Naive thymus-derived CD4-positive, alpha-beta T cell (primary cell): ENCODE measurements at regions not wholly inside any gene's neighbourhood (a gene's known extent, or its start where the extent isn't known, plus 50 kb on each side); places are given as distances from the start of the nearest gene placed in this dataset.

ENCODE experiments used
- ATAC-seq: fragments of 150-1000 bp; cut with Tn5 transposase; 2 replicates; pipeline ENCODE4 v1.10.0; 2021; ENCODE audit warnings: mild to moderate bottlenecking, moderate library complexity
- CTCF ChIA-PET: fragments of 350-600 bp; sonication (Branson Sonifier 250); formaldehyde crosslinking; loops from one replicate; lab custom pipeline; 2021; ENCODE audit warnings: antibody characterized with exemption; lab: Charles Lee
- POLR2A ChIA-PET: fragments of 350-600 bp; sonication (Branson Sonifier 250); formaldehyde crosslinking; loops from one replicate; lab custom pipeline; 2021; ENCODE audit warnings: antibody characterized with exemption, inconsistent platforms; lab: Charles Lee
- DNase-seq, 9 donors: peaks; one replicate each; pipeline versions ENCODE4 v3.0.0 to v3.0.0-alpha.2; 2020 to 2022; ENCODE audit warnings: mixed read lengths in 1 of 9
- H3K27ac ChIP-seq: one replicate; pipeline ENCODE4 v1.7.0; 2013; ENCODE audit warnings: mild to moderate bottlenecking, low read depth, low read length, moderate library complexity
- H3K27me3 ChIP-seq, 2 donors: one replicate each; pipeline ENCODE4 v1.7.0; 2013; ENCODE audit warnings: low read length in 2 of 2, mild to moderate bottlenecking in 2 of 2, moderate library complexity in 2 of 2; ENCODE audit not compliant: control insufficient read depth in 2 of 2, insufficient read depth in 2 of 2
- H3K36me3 ChIP-seq, 3 experiments: 1 replicate in 2 of 3; 2 replicates in 1 of 3; pipeline ENCODE4 v1.7.0; 2013; ENCODE audit warnings: low read length in 3 of 3, mild to moderate bottlenecking in 3 of 3, moderate library complexity in 1 of 3; ENCODE audit not compliant: insufficient read depth in 3 of 3, control insufficient read depth in 2 of 3
- H3K4me1 ChIP-seq, 2 donors: one replicate each; pipeline ENCODE4 v1.7.0; 2013; ENCODE audit warnings: low read length in 2 of 2, mild to moderate bottlenecking in 2 of 2, moderate library complexity in 1 of 2; ENCODE audit not compliant: control insufficient read depth in 2 of 2, insufficient read depth in 2 of 2
- H3K4me3 ChIP-seq: 2 replicates; pipeline ENCODE4 v1.7.0; 2013; ENCODE audit warnings: mild to moderate bottlenecking, low read length
- H3K9me3 ChIP-seq, 3 experiments: 1 replicate in 2 of 3; 2 replicates in 1 of 3; pipeline ENCODE4 v1.7.0; 2013; ENCODE audit warnings: low read length in 3 of 3; ENCODE audit not compliant: control insufficient read depth in 2 of 3
- H3K27ac Mint-ChIP-seq, 9 donors: one replicate each; pipeline ENCODE4 v1.8.0; 2020 to 2022; ENCODE audit warnings: mixed read lengths in 9 of 9, mild to moderate bottlenecking in 8 of 9, moderate library complexity in 5 of 9, inconsistent platforms in 2 of 9
- H3K27me3 Mint-ChIP-seq, 5 donors: one replicate each; pipeline ENCODE4 v1.8.0; 2021 to 2022; ENCODE audit warnings: mixed read lengths in 5 of 5, mild to moderate bottlenecking in 1 of 5
- H3K36me3 Mint-ChIP-seq, 5 donors: one replicate each; pipeline ENCODE4 v1.8.0; 2020 to 2022; ENCODE audit warnings: mixed read lengths in 5 of 5, mild to moderate bottlenecking in 3 of 5, inconsistent platforms in 1 of 5
- H3K4me1 Mint-ChIP-seq, 7 donors: one replicate each; pipeline ENCODE4 v1.8.0; 2020 to 2022; ENCODE audit warnings: mixed read lengths in 7 of 7, mild to moderate bottlenecking in 3 of 7, inconsistent platforms in 1 of 7
- H3K4me3 Mint-ChIP-seq, 10 donors: one replicate each; pipeline ENCODE4 v1.8.0; 2020 to 2022; ENCODE audit warnings: mild to moderate bottlenecking in 10 of 10, mixed read lengths in 10 of 10, moderate library complexity in 6 of 10, inconsistent platforms in 2 of 10
- H3K9me3 Mint-ChIP-seq, 11 donors: one replicate each; pipeline ENCODE4 v1.8.0; 2020 to 2022; ENCODE audit warnings: mixed read lengths in 11 of 11, mild to moderate bottlenecking in 4 of 11, inconsistent platforms in 1 of 11, moderate library complexity in 1 of 11
- intact Hi-C, 2 donors: fragments of 100-400 bp; cut with micrococcal nuclease; formaldehyde crosslinking; loops; one replicate each; pipeline ENCODE4 v1.15.1; 2023

- CTCF ChIA-PET = no interaction called here
- H3K4me3 Mint-ChIP-seq = no peak overlapping the region
- no peaks in the 10 kb centered on the region for H3K27me3 ChIP-seq
Measured at GRCh38 chr6:120489941-120490340, 844.3 kb downstream of the TBC1D32 start.

GRCh38 chr6:120484146-120484545, 850.1 kb downstream of the TBC1D32 start:
- POLR2A ChIA-PET = no interaction called here
- Histone ChIP-seq H3K27me3 (no peaks in the 10 kb centered on the region), H3K36me3 (no peaks in the 10 kb centered on the region), H3K27ac (no peak overlapping the region), H3K4me1 (no peaks in the 10 kb centered on the region), H3K9me3 (no peaks in the 10 kb centered on the region), H3K4me3 (no peak overlapping the region)
- Mint-ChIP-seq H3K36me3 (peaks cover 0 to 5% (median 0%) of the 10 kb centered on the region in 5 donors), H3K9me3 (peaks cover 0 to 17% (median 6%) of the 10 kb centered on the region in 11 donors), H3K27me3 (no peaks in the 10 kb centered on the region), H3K4me1 (no peaks in the 10 kb centered on the region), H3K27ac (no peak overlapping the region), H3K4me3 (no peak overlapping the region)
- intact Hi-C loops = no loop called here
- CTCF ChIA-PET = no interaction called here
- ATAC-seq = no peak
- DNase-seq = no peak

More at GRCh38 chr6:120489941-120490340, 844.3 kb downstream of the TBC1D32 start:
- H3K27ac Mint-ChIP-seq = no peak overlapping the region
- H3K4me1 Mint-ChIP-seq = no peaks in the 10 kb centered on the region
- no peak for DNase-seq
- H3K27ac ChIP-seq = no peak overlapping the region
- peaks cover 0 to 2% (median 0%) of the 10 kb centered on the region in 11 donors for H3K9me3 Mint-ChIP-seq
- intact Hi-C loops = no loop called here
- no peaks in the 10 kb centered on the region for H3K27me3 Mint-ChIP-seq
- no peak overlapping the region for H3K4me3 ChIP-seq
- H3K4me1 ChIP-seq = no peaks in the 10 kb centered on the region
- no peaks in the 10 kb centered on the region for H3K36me3 ChIP-seq
- ATAC-seq = no peak
- H3K9me3 ChIP-seq = no peaks in the 10 kb centered on the region
- no peaks in the 10 kb centered on the region for H3K36me3 Mint-ChIP-seq
- POLR2A ChIA-PET = no interaction called here

- H3K27ac ChIP-seq = no peak overlapping the region
- H3K36me3 ChIP-seq = no peaks in the 10 kb centered on the region
- no peak overlapping the region for H3K27ac Mint-ChIP-seq
- H3K27me3 ChIP-seq = no peaks in the 10 kb centered on the region
- no peak overlapping the region for H3K4me3 Mint-ChIP-seq
- peaks cover 6 to 37% (median 13%) of the 10 kb centered on the region in 11 donors for H3K9me3 Mint-ChIP-seq
- intact Hi-C loops = no loop called here
- H3K4me3 ChIP-seq = no peak overlapping the region
- H3K4me1 Mint-ChIP-seq = no peaks in the 10 kb centered on the region
- no peaks in the 10 kb centered on the region for H3K27me3 Mint-ChIP-seq
- ChIA-PET CTCF (no interaction called here), POLR2A (no interaction called here)
- DNase-seq = no peak
- peaks cover 0 to 5% (median 0%) of the 10 kb centered on the region in 5 donors for H3K36me3 Mint-ChIP-seq
- no peak for ATAC-seq
- no peaks in the 10 kb centered on the region for H3K4me1 ChIP-seq
- no peaks in the 10 kb centered on the region for H3K9me3 ChIP-seq
Measured at GRCh38 chr6:120478650-120479049, 855.6 kb downstream of the TBC1D32 start.

- Histone ChIP-seq H3K9me3 (no peaks in the 10 kb centered on the region), H3K27me3 (no peaks in the 10 kb centered on the region), H3K4me3 (no peak overlapping the region), H3K27ac (no peak overlapping the region), H3K36me3 (no peaks in the 10 kb centered on the region), H3K4me1 (no peaks in the 10 kb centered on the region)
- ChIA-PET POLR2A (no interaction called here), CTCF (no interaction called here)
- Mint-ChIP-seq H3K4me3 (no peak overlapping the region), H3K27ac (no peak overlapping the region), H3K9me3 (peaks cover under 1 to 21% (median 8%) of the 10 kb centered on the region in 11 donors), H3K27me3 (no peaks in the 10 kb centered on the region), H3K36me3 (no peaks in the 10 kb centered on the region), H3K4me1 (no peaks in the 10 kb centered on the region)
- intact Hi-C loops = no loop called here
- ATAC-seq = no peak
- DNase-seq = no peak
Measured at GRCh38 chr6:120473804-120474203, 860.5 kb downstream of the TBC1D32 start.

- ChIA-PET POLR2A (no interaction called here), CTCF (no interaction called here)
- H3K9me3 Mint-ChIP-seq = peaks cover 0 to 18% (median 1%) of the 10 kb centered on the region in 11 donors
- intact Hi-C loops = no loop called here
- no peaks in the 10 kb centered on the region for H3K4me1 ChIP-seq
- DNase-seq (no peak), ATAC-seq (no peak)
- H3K4me1 Mint-ChIP-seq = no peaks in the 10 kb centered on the region
- H3K36me3 Mint-ChIP-seq = no peaks in the 10 kb centered on the region
- no peaks in the 10 kb centered on the region for H3K27me3 ChIP-seq
- no peak overlapping the region for H3K27ac Mint-ChIP-seq
- H3K27ac ChIP-seq = no peak overlapping the region
- H3K27me3 Mint-ChIP-seq = no peaks in the 10 kb centered on the region
- no peak overlapping the region for H3K4me3 ChIP-seq
- no peak overlapping the region for H3K4me3 Mint-ChIP-seq
- H3K36me3 ChIP-seq = no peaks in the 10 kb centered on the region
- H3K9me3 ChIP-seq = no peaks in the 10 kb centered on the region
Measured at GRCh38 chr6:120468486-120468885, 865.8 kb downstream of the TBC1D32 start.

- no peak overlapping the region for H3K4me3 Mint-ChIP-seq
- intact Hi-C loops = no loop called here
- no peaks in the 10 kb centered on the region for H3K27me3 Mint-ChIP-seq
- H3K4me1 Mint-ChIP-seq = no peaks in the 10 kb centered on the region
- no peak overlapping the region for H3K27ac Mint-ChIP-seq
- POLR2A ChIA-PET = no interaction called here
- H3K27ac ChIP-seq = no peak overlapping the region
- no peak overlapping the region for H3K4me3 ChIP-seq
- DNase-seq (no peak), ATAC-seq (no peak)
- H3K9me3 ChIP-seq = no peaks in the 10 kb centered on the region
- no peaks in the 10 kb centered on the region for H3K27me3 ChIP-seq
- no peaks in the 10 kb centered on the region for H3K36me3 Mint-ChIP-seq
- H3K4me1 ChIP-seq = no peaks in the 10 kb centered on the region
- H3K36me3 ChIP-seq = no peaks in the 10 kb centered on the region
- H3K9me3 Mint-ChIP-seq = peaks cover 0 to 18% (median 2%) of the 10 kb centered on the region in 11 donors
- CTCF ChIA-PET = no interaction called here
Measured at GRCh38 chr6:120451508-120451907, 882.8 kb downstream of the TBC1D32 start.

DNA sequence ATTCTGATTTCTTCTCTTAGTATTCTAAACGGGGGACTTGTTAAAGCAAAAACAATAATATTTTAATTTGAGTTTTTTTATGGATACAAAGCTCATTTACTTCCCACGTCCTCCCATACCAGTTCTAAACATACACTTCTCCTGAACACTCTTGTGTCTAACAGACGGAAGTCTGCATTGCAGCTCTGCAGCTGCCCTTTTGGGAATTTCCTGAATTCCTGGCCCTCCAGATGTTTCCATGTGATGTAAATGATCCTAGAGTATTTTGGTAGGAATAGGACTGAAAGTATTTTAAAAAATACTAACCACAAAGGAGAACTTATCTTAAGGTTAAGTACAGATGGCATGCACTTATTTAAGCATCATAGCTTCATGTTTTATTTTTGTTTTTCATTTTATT, 886.7 kb downstream of the TBC1D32 start:
- Mint-ChIP-seq H3K4me3 (no peak overlapping the region), H3K36me3 (no peaks in the 10 kb centered on the region), H3K4me1 (no peaks in the 10 kb centered on the region), H3K9me3 (peaks cover 0 to 13% (median 0%) of the 10 kb centered on the region in 11 donors), H3K27me3 (no peaks in the 10 kb centered on the region), H3K27ac (no peak overlapping the region)
- intact Hi-C loops = no loop called here
- Histone ChIP-seq H3K9me3 (no peaks in the 10 kb centered on the region), H3K27ac (no peak overlapping the region), H3K27me3 (no peaks in the 10 kb centered on the region), H3K4me1 (no peaks in the 10 kb centered on the region), H3K36me3 (no peaks in the 10 kb centered on the region), H3K4me3 (no peak overlapping the region)
- no peak for DNase-seq
- ChIA-PET POLR2A (no interaction called here), CTCF (no interaction called here)
- ATAC-seq = no peak
